Keratinocyte (primary cell): ENCODE measurements at regions not wholly inside any gene's neighbourhood (a gene's known extent, or its start where the extent isn't known, plus 50 kb on each side); places are given as distances from the start of the nearest gene placed in this dataset.

Source experiments
- DNase-seq: peaks from one replicate; pipeline ENCODE4 v3.0.0-alpha.2; 2011; ENCODE audit warnings: low read depth, missing footprints, low spot score
- FAIRE-seq: peaks from 2 replicates; lab custom pipeline; 2011; peaks lifted over from hg19 to GRCh38; lab: Jason Lieb, UNC
- H2AFZ ChIP-seq: 2 replicates; pipeline ENCODE4 v1.6.0; 2012; ENCODE audit warnings: low read length, control low read depth, inconsistent platforms; ENCODE audit not compliant: control insufficient read depth
- H3K27ac ChIP-seq: 2 replicates; pipeline ENCODE4 v1.5.1; 2011; ENCODE audit warnings: low read length; ENCODE audit not compliant: control insufficient read depth, insufficient read depth
- H3K27me3 ChIP-seq: 3 replicates; pipeline ENCODE4 v1.6.0; 2011; ENCODE audit warnings: low read length; ENCODE audit not compliant: control insufficient read depth, insufficient read depth; ENCODE audit errors: extremely low read depth
- H3K36me3 ChIP-seq, 2 experiments: 2 replicates in 1 of 2; 3 replicates in 1 of 2; pipeline ENCODE4 v1.5.1; 2011; ENCODE audit warnings: low read length in 2 of 2, mild to moderate bottlenecking in 1 of 2; ENCODE audit not compliant: control insufficient read depth in 2 of 2, insufficient read depth in 2 of 2; ENCODE audit errors: extremely low read depth in 1 of 2
- H3K4me1 ChIP-seq: 3 replicates; pipeline ENCODE4 v1.5.1; 2011; ENCODE audit warnings: low read length; ENCODE audit not compliant: control insufficient read depth, insufficient read depth; ENCODE audit errors: extremely low read depth
- H3K4me2 ChIP-seq: 3 replicates; pipeline ENCODE4 v1.6.0; 2011; ENCODE audit warnings: low read depth, low read length; ENCODE audit not compliant: control insufficient read depth, insufficient read depth; ENCODE audit errors: extremely low read depth
- H3K4me3 ChIP-seq, 3 experiments: fragments of 200-600 bp in 1 of 3; sonication (generic) in 1 of 3; 2 replicates in 2 of 3; 3 replicates in 1 of 3; pipeline ENCODE4 v1.5.1; 2011 to 2016; ENCODE audit warnings: low read length in 3 of 3, mild to moderate bottlenecking in 3 of 3, control low read depth in 2 of 3, inconsistent platforms in 1 of 3, low read depth in 1 of 3, mixed read lengths in 1 of 3, mixed run types in 1 of 3, moderate library complexity in 1 of 3; ENCODE audit not compliant: control insufficient read depth in 2 of 3, insufficient read depth in 2 of 3; ENCODE audit errors: extremely low read depth in 1 of 3
- H3K79me2 ChIP-seq: 2 replicates; pipeline ENCODE4 v1.6.0; 2012; ENCODE audit warnings: low read length; ENCODE audit not compliant: control insufficient read depth, insufficient read depth
- H3K9ac ChIP-seq: 3 replicates; pipeline ENCODE4 v1.6.0; 2011; ENCODE audit warnings: low read length; ENCODE audit not compliant: control insufficient read depth, insufficient read depth; ENCODE audit errors: extremely low read depth
- H3K9me1 ChIP-seq: 3 replicates; pipeline ENCODE4 v1.6.0; 2011; ENCODE audit warnings: low read length; ENCODE audit not compliant: control insufficient read depth, insufficient read depth; ENCODE audit errors: extremely low read depth
- H3K9me3 ChIP-seq: 2 replicates; pipeline ENCODE4 v1.5.1; 2012; ENCODE audit warnings: low read depth, low read length; ENCODE audit not compliant: control insufficient read depth
- H4K20me1 ChIP-seq: 3 replicates; pipeline ENCODE4 v1.6.0; 2011; ENCODE audit warnings: low read length; ENCODE audit not compliant: control insufficient read depth, insufficient read depth; ENCODE audit errors: extremely low read depth
- CTCF ChIP-seq, 3 experiments: IDR thresholded peaks in 1 of 3; conservative IDR thresholded peaks in 1 of 3; optimal IDR thresholded peaks in 1 of 3; 2 replicates in 2 of 3; 3 replicates in 1 of 3; pipeline versions ENCODE3 to v1.5.1; 2011; ENCODE audit warnings: low read length in 3 of 3, mild to moderate bottlenecking in 3 of 3, moderate library complexity in 2 of 3, control low read depth in 1 of 3, inconsistent platforms in 1 of 3; ENCODE audit not compliant: insufficient read depth in 2 of 3; ENCODE audit errors: extremely low read depth in 1 of 3
- EZH2 ChIP-seq: IDR thresholded peaks from one replicate; pipeline ENCODE4 v1.6.1; 2012; ENCODE audit warnings: inconsistent platforms, mild to moderate bottlenecking, low read length, moderate library complexity
- dilution Hi-C: fragments of 300-500 bp; cut with MboI; formaldehyde crosslinking; loops from one replicate; pipeline ENCODE4 v1.7.0; 2020; ENCODE audit warnings: low sequenced_read_pairs; ENCODE audit not compliant: extremely low pct_ligation_motif_present

- TF ChIP-seq CTCF (optimal IDR thresholded peaks at IDR 0.05 in 1 of 3, IDR thresholded peaks at IDR 0.05 in 1 of 3, conservative IDR thresholded peaks at IDR 0.05 in 1 of 3; ENCODE audit: extremely low read depth in 1 of 3, insufficient read depth in 2 of 3, low read length in 3 of 3), result no peak
- TF ChIP-seq EZH2, result no peak
- Histone ChIP-seq H3K4me1 (no peaks in the 10 kb centered on the region), H3K27ac (no peak overlapping the region), H3K36me3 (no peaks in the 10 kb centered on the region), H3K79me2 (no peaks in the 10 kb centered on the region), H3K4me2 (no peak overlapping the region), H3K9me3 (no peaks in the 10 kb centered on the region), H3K27me3 (no peaks in the 10 kb centered on the region), H3K4me3 (no peak overlapping the region), H2AFZ (no peak overlapping the region), H4K20me1 (no peaks in the 10 kb centered on the region), H3K9ac (no peak overlapping the region), H3K9me1 (no peaks in the 10 kb centered on the region)
- DNase-seq (no peak), FAIRE-seq (no peak)
- dilution Hi-C loops, result no loop called here
These were observed 624.2 kb downstream of the COL12A1 start for GRCh38 chr6:74581681-74582080.

GRCh38 chr6:74579794-74580193 lies 626.1 kb downstream of the COL12A1 start:
- Histone ChIP-seq H3K27ac (no peak overlapping the region), H3K4me3 (no peak overlapping the region), H4K20me1 (no peaks in the 10 kb centered on the region), H3K79me2 (no peaks in the 10 kb centered on the region), H3K4me1 (no peaks in the 10 kb centered on the region), H3K4me2 (no peak overlapping the region), H3K9ac (no peak overlapping the region), H2AFZ (no peak overlapping the region), H3K9me3 (no peaks in the 10 kb centered on the region), H3K9me1 (no peaks in the 10 kb centered on the region), H3K27me3 (no peaks in the 10 kb centered on the region), H3K36me3 (no peaks in the 10 kb centered on the region)
- dilution Hi-C loops, result no loop called here
- DNase-seq (no peak), FAIRE-seq (no peak)
- no peak for TF ChIP-seq CTCF (optimal IDR thresholded peaks at IDR 0.05 in 1 of 3, IDR thresholded peaks at IDR 0.05 in 1 of 3, conservative IDR thresholded peaks at IDR 0.05 in 1 of 3; ENCODE audit: extremely low read depth in 1 of 3, insufficient read depth in 2 of 3, low read length in 3 of 3)
- TF ChIP-seq EZH2, result no peak
